ENCODE measurements at regions not wholly inside any gene's neighbourhood (a gene's known extent, or its start where the extent isn't known, plus 50 kb on each side); places are given as distances from the start of the nearest gene placed in this dataset.

GRCh38 chr15:46386356-46386755, 751.5 kb downstream of the SQOR start:
- no peak overlapping the region for H3K4me3 ChIP-seq (ENCODE audit: low read length in 3 of 3)
- no peak overlapping the region for H3K27ac ChIP-seq (ENCODE audit: low read depth, low read length)
- H3K4me1 ChIP-seq (ENCODE audit: control insufficient read depth in 3 of 3, insufficient read depth in 3 of 3, low read length in 3 of 3), result no peaks in the 10 kb centered on the region
- no peak overlapping the region for H3K9ac ChIP-seq (ENCODE audit: low read depth in 1 of 3, low read length in 3 of 3)
- H3K27me3 ChIP-seq (ENCODE audit: control insufficient read depth in 3 of 3, insufficient read depth in 3 of 3, low read length in 3 of 3), result no peaks in the 10 kb centered on the region
- peaks cover 0 to 7% (median 2%) of the 10 kb centered on the region in 3 donors for H3K9me3 ChIP-seq (ENCODE audit: control insufficient read depth in 3 of 3, low read length in 3 of 3)
- H3K36me3 ChIP-seq (ENCODE audit: control insufficient read depth in 3 of 3, insufficient read depth in 3 of 3, low read length in 3 of 3), result no peaks in the 10 kb centered on the region

DNA sequence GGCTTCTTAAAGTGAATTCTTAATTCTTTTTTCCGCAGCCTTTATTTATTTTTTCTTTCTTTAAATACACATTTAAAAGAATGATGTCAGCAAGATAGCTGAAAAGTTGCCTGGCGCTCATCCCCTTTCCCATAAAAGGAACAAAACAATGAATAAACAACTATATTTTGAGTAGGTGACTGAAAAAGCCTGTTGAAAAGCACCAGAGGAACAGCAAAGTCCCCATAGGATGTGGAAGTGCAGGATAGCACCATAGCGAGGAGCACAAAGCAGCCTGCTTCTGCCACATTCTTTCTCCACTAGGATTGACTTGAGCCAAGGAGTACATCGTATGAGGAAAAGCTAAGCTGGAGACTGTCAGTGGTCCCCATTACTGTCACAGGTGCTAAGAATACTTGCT, 754.9 kb downstream of the SQOR start:
- Histone ChIP-seq H3K27ac (ENCODE audit: low read depth, low read length) (no peak overlapping the region), H3K36me3 (ENCODE audit: control insufficient read depth in 3 of 3, insufficient read depth in 3 of 3, low read length in 3 of 3) (no peaks in the 10 kb centered on the region), H3K4me1 (ENCODE audit: control insufficient read depth in 3 of 3, insufficient read depth in 3 of 3, low read length in 3 of 3) (no peaks in the 10 kb centered on the region), H3K27me3 (ENCODE audit: control insufficient read depth in 3 of 3, insufficient read depth in 3 of 3, low read length in 3 of 3) (no peaks in the 10 kb centered on the region), H3K9me3 (ENCODE audit: control insufficient read depth in 3 of 3, low read length in 3 of 3) (peaks cover 0 to 7% (median 2%) of the 10 kb centered on the region in 3 donors), H3K4me3 (ENCODE audit: low read length in 3 of 3) (no peak overlapping the region), H3K9ac (ENCODE audit: low read depth in 1 of 3, low read length in 3 of 3) (no peak overlapping the region)

DNA sequence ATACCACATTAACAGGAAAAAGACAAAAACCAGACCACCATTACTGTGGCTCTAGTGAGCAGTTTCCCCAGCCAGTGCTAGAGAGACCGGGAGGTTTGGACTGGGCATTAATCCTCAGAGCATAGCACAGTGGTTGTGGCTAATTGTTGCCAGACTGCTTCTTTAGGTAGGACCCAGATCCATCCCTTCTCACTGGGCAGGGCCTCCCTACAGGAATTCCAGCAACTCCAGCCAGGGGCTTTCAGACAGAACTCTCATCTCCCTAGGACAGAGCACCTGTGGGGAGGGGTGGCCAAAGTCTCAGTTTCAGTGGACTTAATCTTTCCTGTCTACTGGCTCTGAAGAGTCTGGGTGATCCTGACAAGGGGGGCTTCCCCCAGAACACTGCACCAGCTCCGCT, 759.6 kb downstream of the SQOR start:
- H3K27ac ChIP-seq (ENCODE audit: low read depth, low read length), result no peak overlapping the region
- H3K4me3 ChIP-seq (ENCODE audit: low read length in 3 of 3), result no peak overlapping the region
- no peaks in the 10 kb centered on the region for H3K4me1 ChIP-seq (ENCODE audit: control insufficient read depth in 3 of 3, insufficient read depth in 3 of 3, low read length in 3 of 3)
- no peaks in the 10 kb centered on the region for H3K36me3 ChIP-seq (ENCODE audit: control insufficient read depth in 3 of 3, insufficient read depth in 3 of 3, low read length in 3 of 3)
- H3K9me3 ChIP-seq (ENCODE audit: control insufficient read depth in 3 of 3, low read length in 3 of 3), result peaks cover 0 to 7% (median 2%) of the 10 kb centered on the region in 3 donors
- no peaks in the 10 kb centered on the region for H3K27me3 ChIP-seq (ENCODE audit: control insufficient read depth in 3 of 3, insufficient read depth in 3 of 3, low read length in 3 of 3)
- H3K9ac ChIP-seq (ENCODE audit: low read depth in 1 of 3, low read length in 3 of 3), result no peak overlapping the region

DNA sequence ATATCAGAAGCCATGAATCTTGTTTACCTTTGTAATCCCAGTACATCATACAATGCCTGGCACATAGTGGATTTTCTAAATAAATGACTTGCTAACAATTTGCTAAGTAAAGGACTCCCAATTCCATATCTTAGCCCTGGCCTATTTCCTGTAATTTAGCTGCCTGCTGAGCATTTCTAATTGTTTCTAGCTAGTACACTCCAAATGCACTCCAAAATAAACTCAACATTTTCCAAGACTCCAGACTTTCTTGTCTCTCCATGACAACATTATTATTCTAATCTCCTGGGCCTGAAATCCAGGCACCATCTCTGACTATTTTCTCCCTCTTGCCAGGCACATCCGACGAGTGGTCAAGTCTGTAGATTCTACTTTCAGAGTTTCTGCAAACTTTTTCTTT, 773.5 kb downstream of the SQOR start:
- H3K27me3 ChIP-seq (ENCODE audit: control insufficient read depth in 3 of 3, insufficient read depth in 3 of 3, low read length in 3 of 3), result no peaks in the 10 kb centered on the region
- H3K9ac ChIP-seq (ENCODE audit: low read depth in 1 of 3, low read length in 3 of 3), result no peak overlapping the region
- H3K27ac ChIP-seq (ENCODE audit: low read depth, low read length), result no peak overlapping the region
- H3K4me1 ChIP-seq (ENCODE audit: control insufficient read depth in 3 of 3, insufficient read depth in 3 of 3, low read length in 3 of 3), result no peaks in the 10 kb centered on the region
- H3K9me3 ChIP-seq (ENCODE audit: control insufficient read depth in 3 of 3, low read length in 3 of 3), result no peaks in the 10 kb centered on the region
- H3K36me3 ChIP-seq (ENCODE audit: control insufficient read depth in 3 of 3, insufficient read depth in 3 of 3, low read length in 3 of 3), result no peaks in the 10 kb centered on the region
- H3K4me3 ChIP-seq (ENCODE audit: low read length in 3 of 3), result no peak overlapping the region

DNA sequence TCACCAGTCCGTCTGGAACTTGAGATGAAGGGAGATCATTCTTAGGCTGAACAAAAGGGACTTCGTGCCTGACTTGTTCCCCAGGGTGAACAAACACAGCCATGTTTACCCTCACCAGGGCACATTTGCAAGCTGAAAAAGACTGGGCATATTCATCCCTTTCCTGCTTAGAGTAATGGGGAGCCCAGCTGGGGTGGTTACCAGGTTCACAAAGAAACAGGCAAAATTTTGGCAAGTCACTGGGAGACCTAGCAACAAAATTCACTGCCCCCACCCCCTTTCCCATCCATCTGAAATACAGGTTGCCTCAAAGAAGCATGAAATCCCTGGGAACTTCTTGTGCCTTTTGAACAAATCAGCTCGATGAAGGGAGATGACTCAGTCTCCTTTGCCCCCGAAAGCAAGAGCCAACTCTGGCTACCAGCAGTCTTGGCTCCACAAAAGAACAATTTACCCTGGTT, 775.0 kb downstream of the SQOR start:
- H3K4me3 ChIP-seq (ENCODE audit: low read length in 3 of 3), result no peak overlapping the region
- no peaks in the 10 kb centered on the region for H3K4me1 ChIP-seq (ENCODE audit: control insufficient read depth in 3 of 3, insufficient read depth in 3 of 3, low read length in 3 of 3)
- H3K27ac ChIP-seq (ENCODE audit: low read depth, low read length), result no peak overlapping the region
- H3K9me3 ChIP-seq (ENCODE audit: control insufficient read depth in 3 of 3, low read length in 3 of 3), result no peaks in the 10 kb centered on the region
- H3K9ac ChIP-seq (ENCODE audit: low read depth in 1 of 3, low read length in 3 of 3), result no peak overlapping the region
- H3K36me3 ChIP-seq (ENCODE audit: control insufficient read depth in 3 of 3, insufficient read depth in 3 of 3, low read length in 3 of 3), result no peaks in the 10 kb centered on the region
- H3K27me3 ChIP-seq (ENCODE audit: control insufficient read depth in 3 of 3, insufficient read depth in 3 of 3, low read length in 3 of 3), result no peaks in the 10 kb centered on the region

DNA sequence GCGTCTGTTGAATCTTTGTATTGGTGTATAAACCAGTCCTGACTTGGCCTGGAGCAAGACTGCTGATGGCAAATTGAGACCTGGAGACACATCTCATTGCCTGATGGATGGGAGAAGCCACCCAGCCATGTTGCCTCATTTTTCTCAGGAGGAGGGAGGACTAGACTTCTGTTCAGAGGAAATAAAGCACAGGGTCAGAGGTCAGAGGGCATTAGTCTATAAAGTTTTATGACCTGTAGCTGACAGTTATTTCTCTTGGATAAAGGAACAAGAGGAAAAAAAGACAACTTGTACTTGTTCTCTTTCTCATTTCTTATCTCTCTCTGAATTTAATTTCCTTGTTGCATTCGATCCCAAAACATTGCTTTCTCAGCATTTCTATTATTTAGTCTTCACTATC, 775.9 kb downstream of the SQOR start:
- H3K4me3 ChIP-seq (ENCODE audit: low read length in 3 of 3), result no peak overlapping the region
- H3K9me3 ChIP-seq (ENCODE audit: control insufficient read depth in 3 of 3, low read length in 3 of 3), result no peaks in the 10 kb centered on the region
- no peak overlapping the region for H3K9ac ChIP-seq (ENCODE audit: low read depth in 1 of 3, low read length in 3 of 3)
- no peaks in the 10 kb centered on the region for H3K27me3 ChIP-seq (ENCODE audit: control insufficient read depth in 3 of 3, insufficient read depth in 3 of 3, low read length in 3 of 3)
- H3K36me3 ChIP-seq (ENCODE audit: control insufficient read depth in 3 of 3, insufficient read depth in 3 of 3, low read length in 3 of 3), result no peaks in the 10 kb centered on the region
- H3K4me1 ChIP-seq (ENCODE audit: control insufficient read depth in 3 of 3, insufficient read depth in 3 of 3, low read length in 3 of 3), result no peaks in the 10 kb centered on the region
- H3K27ac ChIP-seq (ENCODE audit: low read depth, low read length), result no peak overlapping the region

DNA sequence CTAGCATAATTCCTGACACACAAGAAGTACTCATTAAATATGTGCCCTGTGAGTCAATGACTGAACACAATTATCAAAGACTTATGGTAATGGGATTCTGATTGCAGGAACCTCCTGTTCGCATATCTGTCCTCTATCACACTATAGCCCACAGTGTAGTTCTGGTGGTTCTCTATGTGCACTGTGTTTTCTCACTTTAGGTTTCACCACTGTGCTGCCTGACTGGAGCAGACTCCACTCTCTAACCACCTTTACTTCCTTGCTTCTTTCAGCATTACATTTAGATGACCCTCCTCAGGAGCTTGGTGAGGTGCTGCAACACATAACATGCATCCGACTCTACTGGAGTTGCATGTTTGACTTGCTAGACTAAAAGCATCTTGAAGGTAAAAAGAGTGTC, 777.1 kb downstream of the SQOR start:
- Histone ChIP-seq H3K4me1 (ENCODE audit: control insufficient read depth in 3 of 3, insufficient read depth in 3 of 3, low read length in 3 of 3) (no peaks in the 10 kb centered on the region), H3K4me3 (ENCODE audit: low read length in 3 of 3) (no peak overlapping the region), H3K9ac (ENCODE audit: low read depth in 1 of 3, low read length in 3 of 3) (no peak overlapping the region), H3K27me3 (ENCODE audit: control insufficient read depth in 3 of 3, insufficient read depth in 3 of 3, low read length in 3 of 3) (no peaks in the 10 kb centered on the region), H3K9me3 (ENCODE audit: control insufficient read depth in 3 of 3, low read length in 3 of 3) (no peaks in the 10 kb centered on the region), H3K27ac (ENCODE audit: low read depth, low read length) (no peak overlapping the region), H3K36me3 (ENCODE audit: control insufficient read depth in 3 of 3, insufficient read depth in 3 of 3, low read length in 3 of 3) (no peaks in the 10 kb centered on the region)

GRCh38 chr15:46413799-46414198, 779.0 kb downstream of the SQOR start:
- no peak overlapping the region for H3K27ac ChIP-seq (ENCODE audit: low read depth, low read length)
- no peak overlapping the region for H3K4me3 ChIP-seq (ENCODE audit: low read length in 3 of 3)
- no peaks in the 10 kb centered on the region for H3K27me3 ChIP-seq (ENCODE audit: control insufficient read depth in 3 of 3, insufficient read depth in 3 of 3, low read length in 3 of 3)
- no peaks in the 10 kb centered on the region for H3K4me1 ChIP-seq (ENCODE audit: control insufficient read depth in 3 of 3, insufficient read depth in 3 of 3, low read length in 3 of 3)
- no peak overlapping the region for H3K9ac ChIP-seq (ENCODE audit: low read depth in 1 of 3, low read length in 3 of 3)
- no peaks in the 10 kb centered on the region for H3K36me3 ChIP-seq (ENCODE audit: control insufficient read depth in 3 of 3, insufficient read depth in 3 of 3, low read length in 3 of 3)
- no peaks in the 10 kb centered on the region for H3K9me3 ChIP-seq (ENCODE audit: control insufficient read depth in 3 of 3, low read length in 3 of 3)

DNA sequence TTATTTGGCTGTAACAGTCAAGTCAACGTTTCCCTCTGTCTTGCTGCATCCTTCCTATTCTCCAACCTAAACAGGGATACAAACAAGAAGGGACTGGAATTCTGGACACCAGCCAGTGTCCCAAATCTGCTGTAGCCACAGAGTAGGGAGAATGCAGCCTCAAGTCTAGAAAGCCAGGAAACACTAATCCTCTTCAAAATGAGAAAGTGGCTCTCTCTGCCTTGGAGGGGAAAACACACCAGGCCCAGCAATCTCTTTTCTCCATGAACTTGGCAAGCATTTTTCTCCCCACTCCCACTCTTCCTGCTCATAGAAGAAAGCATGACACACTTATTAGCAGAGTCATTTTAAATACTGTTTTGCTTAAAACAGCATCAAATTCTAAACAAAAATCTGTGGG, 781.7 kb downstream of the SQOR start:
- Histone ChIP-seq H3K36me3 (ENCODE audit: control insufficient read depth in 3 of 3, insufficient read depth in 3 of 3, low read length in 3 of 3) (no peaks in the 10 kb centered on the region), H3K27me3 (ENCODE audit: control insufficient read depth in 3 of 3, insufficient read depth in 3 of 3, low read length in 3 of 3) (no peaks in the 10 kb centered on the region), H3K4me1 (ENCODE audit: control insufficient read depth in 3 of 3, insufficient read depth in 3 of 3, low read length in 3 of 3) (no peaks in the 10 kb centered on the region), H3K9me3 (ENCODE audit: control insufficient read depth in 3 of 3, low read length in 3 of 3) (no peaks in the 10 kb centered on the region), H3K9ac (ENCODE audit: low read depth in 1 of 3, low read length in 3 of 3) (no peak overlapping the region), H3K27ac (ENCODE audit: low read depth, low read length) (no peak overlapping the region), H3K4me3 (ENCODE audit: low read length in 3 of 3) (no peak overlapping the region)

GRCh38 chr15:46420990-46421389, 786.2 kb downstream of the SQOR start:
- Histone ChIP-seq H3K27me3 (ENCODE audit: control insufficient read depth in 3 of 3, insufficient read depth in 3 of 3, low read length in 3 of 3) (no peaks in the 10 kb centered on the region), H3K4me1 (ENCODE audit: control insufficient read depth in 3 of 3, insufficient read depth in 3 of 3, low read length in 3 of 3) (no peaks in the 10 kb centered on the region), H3K36me3 (ENCODE audit: control insufficient read depth in 3 of 3, insufficient read depth in 3 of 3, low read length in 3 of 3) (no peaks in the 10 kb centered on the region), H3K9me3 (ENCODE audit: control insufficient read depth in 3 of 3, low read length in 3 of 3) (peaks cover 0 to 2% (median 0%) of the 10 kb centered on the region in 3 donors), H3K27ac (ENCODE audit: low read depth, low read length) (no peak overlapping the region), H3K4me3 (ENCODE audit: low read length in 3 of 3) (no peak overlapping the region), H3K9ac (ENCODE audit: low read depth in 1 of 3, low read length in 3 of 3) (no peak overlapping the region)
